H4 (cell line): ENCODE measurements at regions not wholly inside any gene's neighbourhood (a gene's known extent, or its start where the extent isn't known, plus 50 kb on each side); places are given as distances from the start of the nearest gene placed in this dataset.

Experiments used
- DNase-seq: peaks from one replicate; pipeline ENCODE4 v3.0.0-alpha.2; 2015; ENCODE audit warnings: low spot score

DNA sequence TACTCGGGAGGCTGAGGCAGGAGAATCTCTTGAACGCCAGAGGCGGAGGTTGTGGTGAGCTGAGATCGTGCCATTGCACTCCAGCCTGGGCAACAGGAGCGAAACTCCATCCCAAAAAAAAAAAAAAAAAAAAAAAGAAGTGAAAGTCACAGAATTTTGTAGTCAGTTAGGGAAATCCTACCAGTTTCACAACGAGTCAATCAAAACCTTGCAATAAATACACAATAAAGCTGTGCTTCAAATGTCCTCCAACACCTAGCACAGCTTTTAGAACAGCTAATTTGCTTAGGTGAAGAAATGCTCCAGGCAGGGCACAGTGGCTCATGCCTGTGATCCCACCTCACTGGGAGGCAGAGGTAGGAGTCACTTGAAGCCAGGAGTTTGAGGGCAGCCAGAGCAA lies 112.8 kb upstream of the ATF7IP start:
- DNase-seq = no peak

DNA sequence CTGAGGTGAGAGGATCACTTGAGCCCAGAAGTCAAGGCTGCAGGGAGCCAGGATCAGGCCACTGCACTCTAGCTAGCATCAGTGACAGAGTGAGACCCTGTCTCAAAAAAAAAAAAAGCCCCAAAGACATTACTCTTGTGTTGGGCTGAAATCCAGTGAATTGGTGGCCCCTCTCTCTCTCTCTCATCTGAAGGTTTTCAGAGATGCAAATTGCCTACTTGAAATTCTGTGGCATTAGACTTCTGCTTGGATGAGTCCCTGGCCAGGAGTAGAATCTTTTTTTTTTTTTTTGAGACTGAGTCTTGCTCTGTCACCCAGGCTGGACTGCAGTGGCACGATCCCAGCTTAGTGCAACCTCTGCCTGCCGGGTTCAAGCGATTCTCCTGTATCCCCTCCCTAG lies 112.0 kb upstream of the ATF7IP start:
- no peak for DNase-seq

DNA sequence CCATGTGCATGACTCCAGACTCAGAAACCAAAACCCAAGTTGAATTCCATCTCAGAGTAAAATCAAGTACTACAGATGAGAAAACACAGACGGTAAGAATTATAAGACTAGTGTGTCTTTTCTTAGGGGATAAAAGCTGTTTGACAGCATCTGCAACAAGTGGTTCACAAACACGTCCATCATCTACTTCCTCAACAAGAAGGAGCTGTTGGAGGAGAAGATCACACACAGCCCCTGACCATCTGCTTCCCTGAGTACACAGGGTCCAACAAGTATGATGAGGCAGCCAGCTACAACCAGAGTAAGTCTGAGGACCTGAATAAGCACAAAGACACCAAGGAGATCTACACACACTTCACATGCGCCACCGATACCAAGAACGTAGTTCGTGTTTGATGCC lies 110.7 kb upstream of the ATF7IP start:
- DNase-seq = no peak

DNA sequence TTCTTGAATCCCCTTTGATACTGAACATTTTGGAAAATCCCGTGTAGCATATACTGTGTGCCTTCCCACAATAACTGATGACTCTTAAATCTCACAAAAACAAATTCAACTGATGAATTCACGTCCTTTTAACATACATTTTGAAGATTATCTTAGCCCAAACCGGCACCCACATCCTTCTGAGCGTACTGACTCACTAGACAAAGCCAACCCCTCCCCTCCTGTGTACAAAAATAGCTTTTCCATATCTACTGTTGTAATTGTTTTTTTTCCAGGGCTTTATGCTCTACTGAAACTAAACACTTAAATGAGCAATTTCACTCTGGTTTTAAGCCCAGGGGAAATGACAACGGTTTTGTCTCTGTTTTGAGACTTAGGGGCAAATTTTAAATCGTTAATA lies 109.4 kb upstream of the ATF7IP start:
- peak; percentile 49 for DNase-seq

- DNase-seq = peak; percentile 94
These were observed 108.8 kb upstream of the ATF7IP start for GRCh38 chr12:14256555-14257169.

GRCh38 chr12:14257303-14257733 lies 108.2 kb upstream of the ATF7IP start:
- no peak for DNase-seq

DNA sequence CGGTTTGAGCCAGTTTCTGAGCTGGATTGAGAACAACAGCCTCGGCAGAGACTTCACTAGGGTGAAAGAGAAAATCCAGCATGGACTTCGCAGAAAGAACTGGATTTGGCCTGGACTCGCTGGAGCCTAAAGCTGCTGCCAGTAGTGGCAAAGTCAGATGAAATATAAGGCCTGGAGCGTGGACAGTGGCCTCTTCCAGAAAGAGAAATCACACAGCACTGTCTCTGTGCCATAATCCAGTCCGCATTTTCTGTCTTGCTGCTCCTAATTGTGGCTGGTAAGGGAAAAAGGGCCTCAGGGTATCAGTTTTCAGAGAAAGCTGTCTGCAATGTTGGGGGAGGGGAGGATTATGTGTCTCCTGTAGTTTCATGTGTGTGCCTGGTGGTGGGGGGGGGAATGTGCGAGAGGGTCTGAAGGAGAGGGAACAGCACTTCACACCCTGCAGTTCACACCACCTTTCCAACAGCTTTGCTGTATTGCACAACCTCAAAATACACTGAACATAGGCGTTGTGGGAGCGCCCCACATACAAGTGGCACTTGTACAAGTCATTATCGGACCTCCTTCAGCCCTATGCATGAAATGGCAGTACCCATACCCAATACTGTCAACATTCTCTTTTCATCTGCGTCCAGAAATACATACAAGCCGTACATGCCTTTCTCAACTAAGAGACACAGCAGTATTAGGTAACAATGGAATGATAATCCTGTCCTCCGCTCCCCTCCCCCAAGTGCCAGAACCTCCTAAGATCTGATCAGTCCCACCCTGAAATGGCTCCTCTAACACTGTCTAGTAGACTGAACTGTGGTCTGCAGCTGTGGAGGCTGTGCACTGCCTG lies 107.5 kb upstream of the ATF7IP start:
- peak; percentile 99 for DNase-seq

GRCh38 chr12:14258575-14258940 lies 106.9 kb upstream of the ATF7IP start:
- DNase-seq = no peak

GRCh38 chr12:14259481-14260010 lies 105.9 kb upstream of the ATF7IP start:
- no peak for DNase-seq

GRCh38 chr12:14260011-14260993 lies 105.2 kb upstream of the ATF7IP start:
- DNase-seq = peak; percentile 84

DNA sequence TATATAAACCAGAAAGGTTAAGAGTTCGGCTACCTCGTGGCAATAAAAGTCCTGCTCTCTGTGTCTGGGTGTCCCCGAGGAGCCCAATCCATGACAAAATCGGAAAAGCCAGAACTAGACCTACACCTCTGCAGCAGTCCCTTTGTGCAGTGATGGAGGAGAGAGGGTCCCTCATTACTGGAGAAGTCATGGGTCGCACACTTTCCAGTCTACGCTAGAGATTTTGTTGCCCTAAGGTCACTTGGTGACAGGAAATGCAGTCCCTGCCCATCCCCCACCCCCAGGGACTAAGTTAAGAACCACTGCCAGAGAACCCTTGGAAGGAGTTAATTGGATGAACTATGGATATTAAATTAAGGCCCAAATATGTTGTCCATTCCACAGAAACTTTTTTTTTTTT lies 104.4 kb upstream of the ATF7IP start:
- DNase-seq = no peak

GRCh38 chr12:14261861-14262260 lies 103.6 kb upstream of the ATF7IP start:
- DNase-seq = no peak

DNA sequence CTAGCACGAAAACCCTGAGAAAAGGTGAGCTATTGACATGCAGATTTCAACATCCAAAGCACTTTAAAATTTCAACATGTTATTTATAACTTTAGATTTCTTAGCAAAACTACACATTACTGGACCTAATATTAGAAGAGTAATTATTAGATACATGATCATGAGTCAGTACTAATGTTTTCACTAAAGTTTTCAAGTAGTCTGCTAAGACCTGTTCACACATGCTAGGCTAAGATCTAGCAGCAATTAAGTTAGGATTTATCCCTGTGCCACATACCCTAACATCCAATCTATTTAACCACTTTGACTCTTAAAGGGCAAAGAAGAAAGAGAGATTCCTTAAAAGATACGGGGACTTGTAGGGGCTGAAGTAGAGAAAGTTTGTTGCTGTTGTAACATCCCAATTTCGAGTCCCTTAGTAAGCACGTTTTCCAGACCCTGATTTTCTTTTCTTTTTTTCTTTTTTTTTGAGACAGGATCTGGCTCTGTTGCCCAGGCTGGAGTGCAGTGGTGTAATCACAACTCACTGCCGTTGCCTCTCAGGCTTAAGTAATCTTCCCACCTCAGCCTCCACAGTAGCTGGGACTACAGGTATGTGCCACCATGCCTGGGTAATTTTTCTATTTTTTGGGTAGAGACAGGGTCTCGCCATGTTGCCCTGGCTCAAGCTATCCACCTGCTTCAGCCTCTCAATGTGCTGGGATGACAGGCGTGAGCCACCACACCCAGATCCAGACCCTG lies 102.5 kb upstream of the ATF7IP start:
- DNase-seq = no peak

DNA sequence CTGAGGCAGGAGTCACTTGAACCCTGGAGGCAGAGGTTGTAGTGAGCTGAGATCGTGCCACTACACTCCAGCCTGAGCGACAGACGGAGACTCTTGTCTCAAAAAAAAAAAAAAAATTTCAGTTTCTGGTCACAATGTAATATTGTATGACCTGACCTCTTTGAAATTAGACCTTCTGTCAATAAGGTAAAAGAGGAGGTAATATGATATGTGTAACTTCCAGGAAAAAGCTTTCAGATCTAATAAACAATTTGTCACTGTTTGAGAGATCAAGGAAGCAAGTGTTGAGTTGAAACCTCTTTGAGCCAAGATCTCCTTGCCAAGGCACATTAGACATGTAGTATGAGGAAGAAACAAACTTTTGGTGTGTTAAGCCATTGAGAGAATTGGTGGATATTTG lies 101.7 kb upstream of the ATF7IP start:
- DNase-seq = no peak

DNA sequence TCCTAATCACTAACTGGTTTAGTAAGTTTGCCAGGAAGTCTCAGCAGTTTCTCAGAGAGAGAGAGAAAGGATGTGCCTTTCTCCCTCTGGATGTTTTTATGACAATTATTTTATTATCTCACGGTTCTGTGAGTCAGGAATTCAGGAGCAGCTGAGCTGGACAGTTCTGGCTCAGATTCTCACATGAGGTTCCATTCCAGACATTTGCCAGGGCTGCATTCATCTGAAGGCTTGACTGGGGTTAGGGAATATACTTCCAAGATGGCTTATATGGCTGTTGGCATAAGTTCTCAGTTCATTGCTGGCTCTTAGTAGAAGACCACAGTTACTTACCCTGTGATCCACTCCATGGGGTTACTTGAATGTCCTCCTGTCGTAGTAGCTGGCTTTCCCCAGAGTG lies 101.2 kb upstream of the ATF7IP start:
- DNase-seq = no peak

GRCh38 chr12:14264778-14265177 lies 100.7 kb upstream of the ATF7IP start:
- peak; percentile 47 for DNase-seq

DNA sequence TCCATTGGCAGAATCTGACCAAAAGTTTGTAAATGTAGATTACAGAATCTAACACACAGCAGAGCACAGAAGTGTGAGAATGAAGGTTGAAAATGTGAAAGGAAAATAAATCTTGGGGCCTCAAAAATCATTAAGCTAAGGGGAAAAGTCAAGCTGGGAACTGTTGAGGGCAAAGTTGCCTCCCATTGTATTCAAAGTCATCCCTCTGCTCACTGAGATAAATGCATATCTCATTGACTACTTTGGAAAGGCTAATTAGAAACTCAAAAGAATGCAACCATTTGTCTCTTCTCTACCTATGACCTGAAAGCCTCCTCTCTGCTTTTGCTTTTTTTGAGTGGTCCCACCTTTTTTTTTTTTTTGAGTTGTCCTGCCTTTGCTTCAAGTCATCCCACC lies 97.4 kb upstream of the ATF7IP start:
- DNase-seq = no peak

DNA sequence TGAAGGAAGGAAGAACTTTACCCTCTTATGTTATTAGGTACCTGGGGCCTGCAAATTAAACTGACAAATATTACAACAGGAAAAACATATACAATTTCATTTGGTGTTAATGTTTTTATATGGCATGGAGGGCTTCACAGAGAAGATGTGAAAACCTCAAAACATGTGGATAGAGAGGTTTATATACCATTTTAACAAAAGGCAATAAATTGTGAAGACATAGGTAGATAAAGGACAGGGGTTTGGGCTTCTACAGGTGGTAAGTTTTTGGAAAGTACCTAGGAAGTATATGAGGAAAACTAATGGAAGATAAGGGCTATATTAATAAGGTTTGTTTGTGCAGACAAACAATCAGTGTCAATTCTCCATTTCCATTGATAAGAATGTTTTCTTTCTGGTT lies 95.1 kb upstream of the ATF7IP start:
- DNase-seq = no peak

GRCh38 chr12:14272956-14273912 lies 92.2 kb upstream of the ATF7IP start:
- peak; percentile 81 for DNase-seq

DNA sequence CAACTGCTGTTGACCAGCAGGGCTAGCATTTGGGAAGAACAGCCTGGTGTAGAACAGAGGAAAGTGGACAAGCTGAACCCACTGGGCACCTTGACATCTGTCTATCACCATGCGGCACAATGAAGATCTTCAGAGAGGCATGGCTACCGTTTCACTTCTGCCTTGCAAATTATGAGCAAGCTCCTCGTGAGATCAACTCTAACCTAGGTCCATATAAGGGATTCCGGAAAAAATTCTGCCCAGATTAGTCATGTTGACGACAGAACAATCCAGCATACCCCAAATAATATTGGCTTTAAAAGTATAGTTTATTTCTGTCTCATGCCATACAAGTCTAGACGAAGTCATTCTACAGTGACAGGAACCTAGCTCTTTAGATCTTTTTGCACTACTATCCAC lies 91.6 kb upstream of the ATF7IP start:
- DNase-seq = peak; percentile 57
